ENCODE measurements at regions not wholly inside any gene's neighbourhood (a gene's known extent, or its start where the extent isn't known, plus 50 kb on each side); places are given as distances from the start of the nearest gene placed in this dataset.

GRCh38 chr22:22074634-22075381 is 92.2 kb upstream of the TOP3B start:
- H3K9me3 ChIP-seq (ENCODE audit: control insufficient read depth in 1 of 2, insufficient read depth in 1 of 2, low read depth in 1 of 2, low read length in 2 of 2) = no peaks in the 10 kb centered on the region
- H3K4me3 ChIP-seq (replicated peaks in 1 of 2; ENCODE audit: low read depth in 1 of 2, low read length in 2 of 2) = no peak overlapping the region
- no peak overlapping the region for H3K9ac ChIP-seq (ENCODE audit: low read length)
- H4K20me1 ChIP-seq (ENCODE audit: insufficient read depth) = no peaks in the 10 kb centered on the region
- ATAC-seq (no peak), DNase-seq (ENCODE audit: low read depth, low spot score) (no peak)
- H2AFZ ChIP-seq (ENCODE audit: low read depth, low read length, poor library complexity, severe bottlenecking) = no peak overlapping the region
- POLR2A ChIA-PET = no interaction called here
- H3K4me1 ChIP-seq (ENCODE audit: control insufficient read depth in 1 of 2, insufficient read depth in 2 of 2, low read length in 2 of 2) = peaks cover 0 to 8% of the 10 kb centered on the region in 2 experiments; a peak in 1 of 4 replicates
- BruUV-seq (replicated peaks) = no TSS peak
- TF ChIP-seq SRF (IDR thresholded peaks at IDR 0.05; ENCODE audit: low read depth) = no peak
- no peak for TF ChIP-seq MAX (IDR thresholded peaks at IDR 0.05)
- TF ChIP-seq EGR1 (IDR thresholded peaks at IDR 0.05; ENCODE audit: low read depth) = no peak
- no peak for TF ChIP-seq ELF1 (IDR thresholded peaks at IDR 0.05; ENCODE audit: borderline replicate concordance, low read depth)
- no peak for TF ChIP-seq CTCF (IDR thresholded peaks at IDR 0.05 in 2 of 3, conservative IDR thresholded peaks at IDR 0.05 in 1 of 3; ENCODE audit: borderline replicate concordance in 1 of 3, insufficient read depth in 1 of 3, low read depth in 2 of 3, low read length in 2 of 3)
- no peak for TF ChIP-seq EZH2phosphoT487 (IDR thresholded peaks at IDR 0.05; ENCODE audit: borderline replicate concordance)
- TF ChIP-seq ZBTB33 (IDR thresholded peaks at IDR 0.05; ENCODE audit: extremely low read depth, insufficient replicate concordance, low read length) = no peak
- no peak for TF ChIP-seq POLR2A (IDR thresholded peaks at IDR 0.05; ENCODE audit: borderline replicate concordance, extremely low read depth, insufficient read depth, insufficient read length)
- no peak for TF ChIP-seq YY1 (IDR thresholded peaks at IDR 0.05; ENCODE audit: extremely low read depth, insufficient replicate concordance, low read depth, low read length)
- intact Hi-C loops (cut with micrococcal nuclease) = no loop called here
- H3K79me2 ChIP-seq (ENCODE audit: insufficient read depth, low read length) = no peaks in the 10 kb centered on the region
- no peaks in the 10 kb centered on the region; the same call in 1 of the 2 replicates for H3K27me3 ChIP-seq (ENCODE audit: insufficient read depth, low read length)
- no peaks in the 10 kb centered on the region for H3K9me2 ChIP-seq (ENCODE audit: insufficient read depth)
- CTCF ChIA-PET = interaction anchor here (0.9 kb wide), 1 partner anchor 14 kb away, joined by 3 read pairs; no protein-coding TSS in a partner anchor
- RAD21 ChIA-PET (ENCODE audit: low non-redundant PET in 1 of 2, low total read pairs in 2 of 2, uncharacterized antibody in 2 of 2, unreplicated experiment in 2 of 2) = no interaction called here
- H3K27ac ChIP-seq (ENCODE audit: low read depth, low read length) = no peak overlapping the region
- H3K4me2 ChIP-seq (ENCODE audit: low read length) = no peak overlapping the region
- H3K36me3 ChIP-seq (ENCODE audit: control insufficient read depth in 1 of 2, insufficient read depth in 2 of 2, low read length in 2 of 2) = no peaks in the 10 kb centered on the region
